Activated T-helper 9 cell treated with anti-CD3 and anti-CD28 coated beads, Interleukin-2, amount 50 U/mL, for 16 hours (primary cell): ENCODE measurements at regions not wholly inside any gene's neighbourhood (a gene's known extent, or its start where the extent isn't known, plus 50 kb on each side); places are given as distances from the start of the nearest gene placed in this dataset.

Experiments used
- DNase-seq: peaks from one replicate; pipeline ENCODE4 v3.0.0-alpha.2; 2020; ENCODE audit warnings: low read depth

GRCh38 chr1:10897981-10898728 lies 101.7 kb upstream of the CASZ1 start:
- no peak for DNase-seq

- DNase-seq, result no peak
These were observed 102.5 kb upstream of the CASZ1 start for GRCh38 chr1:10898921-10899320.

DNA sequence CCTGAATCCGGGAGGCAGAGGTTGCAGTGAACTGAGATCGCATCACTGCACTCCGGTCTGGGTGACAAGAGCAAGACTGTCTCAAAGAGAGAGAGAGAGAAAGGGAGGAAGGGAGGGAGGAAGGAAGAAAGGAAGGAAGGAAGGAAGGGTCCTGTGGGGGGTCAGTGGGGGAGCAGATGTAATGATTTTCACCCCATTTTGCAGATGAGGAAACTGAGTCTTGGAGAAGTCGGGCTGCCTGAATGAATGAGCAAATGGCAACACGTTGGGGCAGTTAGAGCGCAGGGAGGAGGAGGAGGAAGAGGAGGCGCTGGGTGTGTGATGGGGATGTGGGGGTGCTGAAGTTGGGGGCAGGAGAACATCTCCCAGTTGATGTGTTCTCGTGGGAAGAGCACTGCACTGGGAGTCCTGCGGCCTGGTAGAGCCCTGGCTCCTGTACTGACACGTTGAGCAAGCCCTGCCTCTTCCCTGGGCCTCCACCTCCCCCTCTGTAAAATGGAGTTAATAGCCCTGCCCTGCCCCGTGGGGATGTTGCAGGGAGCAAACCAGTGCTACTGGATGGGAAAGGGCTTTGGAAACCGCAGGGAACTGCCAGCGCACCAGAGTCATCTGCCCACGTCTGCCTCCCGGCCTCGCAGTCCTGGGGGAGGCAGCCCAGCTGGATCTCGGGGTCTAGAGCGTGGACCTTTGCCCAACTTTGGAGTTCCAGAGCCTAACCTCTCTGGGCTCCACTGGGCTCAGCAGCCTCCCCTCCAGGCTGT lies 103.2 kb upstream of the CASZ1 start:
- DNase-seq, result no peak

GRCh38 chr1:10900251-10900651 lies 103.8 kb upstream of the CASZ1 start:
- DNase-seq, result no peak

DNA sequence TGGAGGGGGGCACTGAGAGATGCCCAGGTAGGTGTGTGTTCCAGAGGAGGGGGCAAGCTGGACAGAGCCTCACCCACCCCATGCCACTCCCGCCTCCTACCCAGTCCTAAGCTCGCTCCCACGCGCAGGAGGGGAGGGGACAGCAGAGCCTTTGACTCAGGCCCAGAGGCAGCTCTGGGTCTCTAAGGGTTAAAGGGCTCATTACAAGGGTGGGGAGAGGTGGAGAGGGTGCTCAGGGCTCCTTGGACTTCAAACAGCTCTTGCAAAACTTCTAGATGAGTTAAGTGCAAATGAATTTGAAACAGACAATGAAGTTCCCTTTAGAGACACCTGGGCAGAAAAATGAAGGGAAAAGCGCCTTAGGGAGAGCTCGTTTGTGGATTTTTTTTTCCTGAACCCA lies 104.2 kb upstream of the CASZ1 start:
- no peak for DNase-seq

DNA sequence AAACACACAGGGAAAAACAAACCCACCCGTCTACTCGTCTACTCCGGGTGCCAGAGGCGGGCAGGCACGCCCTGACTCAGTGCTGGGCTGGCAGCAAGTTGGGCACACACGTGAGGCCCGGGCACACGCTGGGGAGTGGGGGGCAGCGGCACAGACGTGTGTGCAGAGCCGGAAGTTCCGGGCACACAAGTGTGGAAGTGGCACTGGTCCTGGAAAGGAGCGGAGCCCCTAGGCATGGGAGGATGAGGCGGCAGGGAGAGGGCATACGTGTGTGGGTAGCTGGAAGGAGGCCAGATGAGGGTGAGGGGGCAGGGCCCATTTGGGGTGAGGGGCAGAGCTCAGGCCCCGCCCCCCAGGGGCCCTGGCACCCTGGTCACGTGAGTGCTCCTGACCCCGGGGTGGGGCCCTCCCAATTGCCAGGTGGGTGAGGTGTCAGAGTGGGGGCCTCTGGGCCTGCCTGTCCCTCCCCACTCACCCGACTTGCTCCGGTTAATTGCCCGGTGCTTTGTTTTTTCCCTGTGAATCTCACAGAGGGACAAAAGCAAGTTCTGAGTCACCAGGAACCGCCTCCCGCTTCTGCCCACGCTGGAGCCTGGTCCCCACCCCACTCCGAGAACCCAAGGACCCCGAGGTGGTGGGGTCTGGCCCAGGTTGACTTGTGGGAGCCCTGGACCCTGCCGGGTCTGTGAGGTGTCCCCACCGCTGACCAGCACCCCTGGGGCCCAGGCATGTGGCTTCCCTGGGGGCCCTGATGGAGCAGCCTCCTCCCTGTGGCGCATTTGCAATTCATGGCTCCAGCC lies 104.8 kb upstream of the CASZ1 start:
- no peak for DNase-seq

GRCh38 chr1:10901891-10902805 lies 105.7 kb upstream of the CASZ1 start:
- DNase-seq, result no peak

- no peak for DNase-seq
These were observed 107.0 kb upstream of the CASZ1 start for GRCh38 chr1:10903421-10903820.

DNA sequence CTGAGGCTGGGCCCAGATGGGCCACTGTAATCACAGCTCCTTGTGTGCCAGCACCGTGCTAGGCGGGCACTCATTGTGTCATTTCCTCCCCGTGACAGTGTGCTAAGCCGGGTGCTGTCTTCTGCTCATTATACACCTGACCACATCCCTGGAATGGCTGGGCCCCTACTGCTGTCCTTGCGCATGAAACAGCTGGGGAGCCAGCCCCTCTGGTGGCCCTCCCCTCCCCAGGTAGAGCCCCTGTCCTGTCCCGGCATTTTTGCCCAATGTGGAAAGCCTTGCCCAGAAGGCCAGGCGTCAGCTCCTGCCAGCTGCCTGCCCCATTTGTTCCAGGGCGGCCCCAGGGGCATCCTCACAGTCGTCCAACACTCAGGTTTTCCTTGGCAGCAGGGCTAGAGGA lies 107.4 kb upstream of the CASZ1 start:
- no peak for DNase-seq

DNA sequence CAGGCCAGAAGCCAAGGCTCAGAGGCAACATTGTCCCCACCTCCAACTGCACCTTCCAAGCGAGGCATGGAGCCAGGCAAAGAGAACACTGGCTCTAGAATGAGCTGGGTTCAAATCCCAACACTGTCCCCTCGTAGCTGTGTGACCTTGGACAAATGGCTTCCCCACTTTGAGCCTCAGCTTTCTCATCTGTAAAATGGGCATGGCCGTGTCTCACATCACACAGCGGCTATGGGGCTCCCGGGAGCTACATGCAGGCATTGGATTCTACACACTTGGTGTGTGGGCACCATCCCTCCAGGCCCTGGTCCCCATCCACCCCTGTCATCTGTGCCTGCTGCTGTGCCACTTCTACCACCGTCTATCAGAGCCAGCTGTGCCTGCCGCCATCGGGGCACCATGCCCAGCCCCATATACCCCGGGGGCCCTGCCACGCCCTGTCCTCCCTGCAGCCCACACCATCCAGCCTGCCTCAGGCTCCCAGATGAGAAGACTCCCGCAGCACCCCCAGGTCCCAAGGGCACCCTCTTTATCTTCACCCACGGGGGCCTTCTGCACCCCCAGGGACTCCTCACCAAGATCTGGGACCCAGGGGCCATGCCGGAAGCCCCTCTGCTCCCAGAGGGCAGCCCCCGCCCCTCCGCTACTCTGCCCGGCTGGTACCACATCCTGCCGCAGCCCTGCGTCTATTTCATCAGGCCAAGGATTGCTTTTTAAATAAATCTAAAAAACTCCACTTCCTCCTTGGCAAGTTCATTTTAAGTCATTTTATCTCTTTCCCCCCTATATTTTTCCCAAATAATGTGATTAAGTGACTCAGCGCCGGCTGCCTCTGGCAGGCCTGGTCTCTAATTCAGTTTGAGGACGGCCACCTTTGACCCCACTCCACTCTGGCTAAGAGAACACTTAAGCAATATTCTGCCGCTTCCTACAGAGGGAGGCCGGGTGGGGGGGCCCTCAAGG lies 107.8 kb upstream of the TARDBP start:
- DNase-seq, result no peak

DNA sequence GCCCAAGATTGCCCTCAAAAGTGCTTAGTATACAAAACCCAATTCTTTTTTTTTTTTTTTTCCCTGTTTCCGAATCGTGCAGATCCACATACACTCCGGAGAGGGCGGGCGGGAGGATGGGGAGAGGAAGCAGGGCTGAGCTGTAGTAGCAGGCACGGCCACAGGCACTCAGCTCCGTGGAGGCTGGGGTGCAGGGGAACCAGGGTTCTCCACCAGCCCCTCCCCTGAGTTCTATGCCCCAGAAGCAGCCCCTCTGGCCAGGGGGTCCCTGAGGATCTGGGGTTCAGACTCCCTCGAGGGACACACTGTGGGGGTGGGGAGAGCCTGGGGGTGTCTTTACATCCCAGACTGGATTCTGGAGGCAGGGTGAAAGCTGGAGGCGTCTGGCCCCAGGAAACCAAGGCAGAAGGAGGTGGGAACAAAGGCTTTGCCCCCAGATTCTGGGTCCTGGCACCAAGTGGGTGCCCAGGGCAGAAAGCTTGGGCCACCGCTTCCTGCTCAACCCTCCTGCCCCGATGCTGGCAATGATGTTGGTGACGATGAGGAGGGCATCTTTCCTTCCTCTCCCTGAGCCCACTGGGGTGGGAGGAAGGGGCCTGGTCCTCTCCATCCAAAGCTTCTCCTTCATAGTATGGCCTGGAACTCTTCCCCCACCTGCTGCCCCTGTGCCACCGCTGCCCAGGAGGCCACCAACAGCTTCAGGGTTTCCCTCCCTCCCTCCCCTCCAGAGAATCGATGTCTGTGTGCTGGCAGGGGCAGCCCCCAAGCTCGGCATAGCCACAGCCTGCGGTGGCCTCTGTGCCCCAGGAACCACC lies 106.4 kb upstream of the TARDBP start:
- no peak for DNase-seq

DNA sequence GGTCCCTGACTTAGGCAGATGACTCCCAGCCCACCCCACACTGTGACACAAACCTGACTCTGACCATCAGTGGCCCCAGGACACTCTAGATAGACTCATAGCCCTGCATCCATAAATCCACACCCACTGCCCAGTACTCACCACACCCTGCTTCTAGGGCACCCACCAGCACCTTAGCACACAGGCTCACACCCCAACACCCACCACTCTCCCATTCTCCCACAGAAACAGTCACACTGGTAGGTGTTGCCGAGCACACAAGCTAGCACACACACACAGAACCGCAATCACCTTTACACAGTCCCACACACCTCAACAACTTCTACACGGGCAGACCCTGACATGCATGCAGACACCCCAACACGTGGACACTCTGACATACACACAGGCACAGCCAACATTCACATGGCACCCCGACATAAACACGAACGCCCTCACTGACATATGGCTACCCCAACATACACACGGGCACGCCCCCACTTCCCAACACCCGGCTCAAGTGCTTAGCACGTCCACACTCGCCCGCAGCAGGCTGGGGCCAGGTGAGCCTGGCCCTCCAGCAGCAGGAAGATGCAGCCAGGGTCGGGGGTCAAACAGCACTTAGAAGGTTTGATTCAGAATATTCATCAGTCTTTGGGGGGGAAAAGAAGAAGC lies 105.5 kb upstream of the TARDBP start:
- DNase-seq, result no peak

GRCh38 chr1:10908266-10908665 lies 104.2 kb upstream of the TARDBP start:
- DNase-seq, result no peak

GRCh38 chr1:10909697-10910680 lies 102.5 kb upstream of the TARDBP start:
- DNase-seq, result peak; percentile 50

DNA sequence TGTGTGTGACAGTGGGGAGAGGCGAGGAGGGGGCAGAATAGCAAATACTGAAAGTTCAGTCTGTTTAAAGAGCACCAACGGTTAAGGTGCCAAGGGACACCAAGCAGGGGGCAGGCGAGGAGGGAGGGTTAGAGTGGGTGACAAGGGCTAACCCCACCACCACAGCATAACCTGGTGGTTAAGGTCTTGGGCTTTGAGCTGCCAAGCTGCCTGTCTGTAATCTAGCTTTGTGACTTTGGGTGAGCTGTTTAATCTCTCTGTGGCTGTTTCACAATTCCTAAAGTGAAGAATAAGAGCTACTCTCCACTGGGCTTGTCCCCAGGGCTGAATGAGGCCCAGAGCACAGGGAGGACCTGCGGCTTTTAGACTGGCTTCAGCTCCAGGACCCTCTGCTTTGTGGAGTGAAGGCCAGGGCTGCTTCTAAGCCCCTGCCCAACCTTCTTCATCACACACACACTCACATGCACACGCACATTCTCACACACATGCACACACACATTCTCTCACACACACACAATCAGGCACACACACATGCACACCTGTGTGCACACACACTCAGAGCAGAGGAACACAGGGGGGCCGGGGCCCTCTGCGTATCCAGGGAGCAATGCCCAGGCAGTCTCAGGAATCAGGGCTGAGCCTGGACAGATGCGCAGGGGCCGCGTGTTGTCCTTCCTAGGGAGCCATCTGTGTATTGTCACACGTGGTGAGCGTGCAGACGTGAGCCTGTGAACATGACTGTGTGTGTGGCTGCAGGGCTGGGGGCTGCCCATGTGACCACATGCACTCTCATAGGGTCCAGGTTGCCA lies 101.6 kb upstream of the TARDBP start:
- DNase-seq, result no peak

GRCh38 chr1:10911490-10912166 lies 100.8 kb upstream of the TARDBP start:
- DNase-seq, result no peak
